Neuronal stem cell (in vitro differentiated cells): ENCODE measurements at regions not wholly inside any gene's neighbourhood (a gene's known extent, or its start where the extent isn't known, plus 50 kb on each side); places are given as distances from the start of the nearest gene placed in this dataset.

ENCODE experiments used
- DNase-seq: peaks from one replicate; pipeline ENCODE4 v3.0.0-alpha.2; 2013; ENCODE audit warnings: low spot score
- H2AFZ ChIP-seq: one replicate; pipeline ENCODE4 v1.6.1; 2013; ENCODE audit warnings: mild to moderate bottlenecking, low read length, inconsistent platforms
- H2AK5ac ChIP-seq: 2 replicates; pipeline ENCODE4 v1.6.1; 2013; ENCODE audit warnings: low read depth, mild to moderate bottlenecking, inconsistent platforms, low read length, moderate library complexity, mixed read lengths
- H2BK120ac ChIP-seq: 2 replicates; pipeline ENCODE4 v1.6.1; 2013; ENCODE audit warnings: low read depth, mild to moderate bottlenecking, inconsistent platforms, low read length, moderate library complexity, mixed read lengths
- H2BK12ac ChIP-seq: one replicate; pipeline ENCODE4 v1.6.1; 2013; ENCODE audit warnings: low read length, inconsistent platforms
- H2BK15ac ChIP-seq: 2 replicates; pipeline ENCODE4 v1.6.1; 2013; ENCODE audit warnings: mild to moderate bottlenecking, low read length, inconsistent platforms, mixed read lengths
- H2BK5ac ChIP-seq: one replicate; pipeline ENCODE4 v1.6.1; 2013; ENCODE audit warnings: inconsistent platforms, mild to moderate bottlenecking, low read length, moderate library complexity
- H3K14ac ChIP-seq: one replicate; pipeline ENCODE4 v1.6.1; 2013; ENCODE audit warnings: low read length, inconsistent platforms
- H3K18ac ChIP-seq: 2 replicates; pipeline ENCODE4 v1.6.1; 2013; ENCODE audit warnings: low read length, inconsistent platforms
- H3K23ac ChIP-seq: 2 replicates; pipeline ENCODE4 v1.6.1; 2013; ENCODE audit warnings: low read depth, mild to moderate bottlenecking, mixed read lengths, low read length, inconsistent platforms; ENCODE audit not compliant: poor library complexity
- H3K27ac ChIP-seq: replicated peaks from 3 replicates; pipeline ENCODE4 v1.5.1; 2013; ENCODE audit warnings: low read length, inconsistent platforms
- H3K27me3 ChIP-seq, 3 experiments: 2 replicates each; pipeline ENCODE4 v1.6.1; 2013; ENCODE audit warnings: low read length in 3 of 3, mild to moderate bottlenecking in 2 of 3, inconsistent platforms in 1 of 3, low read depth in 1 of 3, mixed read lengths in 1 of 3, moderate library complexity in 1 of 3; ENCODE audit not compliant: control insufficient read depth in 3 of 3, insufficient read depth in 3 of 3
- H3K36me3 ChIP-seq, 2 donors: replicated peaks in 1 of 2; 2 replicates each; pipeline ENCODE4 v1.6.1; 2013; ENCODE audit warnings: low read length in 2 of 2; ENCODE audit not compliant: control insufficient read depth in 2 of 2, insufficient read depth in 2 of 2
- H3K4ac ChIP-seq: 2 replicates; pipeline ENCODE4 v1.6.1; 2013; ENCODE audit warnings: inconsistent platforms, mild to moderate bottlenecking, low read length, moderate library complexity
- H3K4me1 ChIP-seq, 2 donors: 1 replicate in 1 of 2; 2 replicates in 1 of 2; pipeline ENCODE4 v1.6.1; 2013; ENCODE audit warnings: low read length in 2 of 2, low read depth in 1 of 2; ENCODE audit not compliant: control insufficient read depth in 2 of 2, insufficient read depth in 1 of 2
- H3K4me2 ChIP-seq: one replicate; pipeline ENCODE4 v1.6.1; 2013; ENCODE audit warnings: mild to moderate bottlenecking, low read length, inconsistent platforms; ENCODE audit not compliant: insufficient read depth, poor library complexity, severe bottlenecking
- H3K4me3 ChIP-seq, 2 donors: 2 replicates each; pipeline ENCODE4 v1.5.1; 2013; ENCODE audit warnings: low read length in 2 of 2, mild to moderate bottlenecking in 2 of 2, inconsistent platforms in 1 of 2, moderate library complexity in 1 of 2
- H3K79me1 ChIP-seq: one replicate; pipeline ENCODE4 v1.6.1; 2013; ENCODE audit warnings: low read depth, mild to moderate bottlenecking, inconsistent platforms, low read length, moderate library complexity
- H3K9ac ChIP-seq: one replicate; pipeline ENCODE4 v1.6.1; 2013; ENCODE audit warnings: mild to moderate bottlenecking, low read depth, low read length, inconsistent platforms; ENCODE audit not compliant: poor library complexity
- H3K9me3 ChIP-seq, 2 donors: replicated peaks in 1 of 2; 2 replicates each; pipeline versions ENCODE3 to v1.6.1; 2013; ENCODE audit warnings: low read length in 2 of 2, mild to moderate bottlenecking in 2 of 2, inconsistent platforms in 1 of 2, low read depth in 1 of 2, mixed read lengths in 1 of 2, moderate library complexity in 1 of 2; ENCODE audit not compliant: control insufficient read depth in 2 of 2, insufficient read depth in 1 of 2
- H4K8ac ChIP-seq: one replicate; pipeline ENCODE4 v1.6.1; 2013; ENCODE audit warnings: low read depth, mild to moderate bottlenecking, inconsistent platforms, low read length, moderate library complexity
- H4K91ac ChIP-seq: one replicate; pipeline ENCODE4 v1.6.1; 2013; ENCODE audit warnings: low read length, low read depth, mild to moderate bottlenecking, inconsistent platforms; ENCODE audit not compliant: poor library complexity
- WGBS, 2 donors: extraction: QIAGEN DNeasy Blood & Tissue Kit; methylation state at CpG; one replicate each; pipeline ENCODE4 v1.1.7; 2013; ENCODE audit warnings: missing lambda C conversion rate in 2 of 2, mixed read lengths in 1 of 2; ENCODE audit not compliant: insufficient read length in 2 of 2, insufficient replicate concordance in 1 of 2; ENCODE audit errors: extremely low coverage in 2 of 2; 5-methylcytosine and 5-hydroxymethylcytosine counted together

DNA sequence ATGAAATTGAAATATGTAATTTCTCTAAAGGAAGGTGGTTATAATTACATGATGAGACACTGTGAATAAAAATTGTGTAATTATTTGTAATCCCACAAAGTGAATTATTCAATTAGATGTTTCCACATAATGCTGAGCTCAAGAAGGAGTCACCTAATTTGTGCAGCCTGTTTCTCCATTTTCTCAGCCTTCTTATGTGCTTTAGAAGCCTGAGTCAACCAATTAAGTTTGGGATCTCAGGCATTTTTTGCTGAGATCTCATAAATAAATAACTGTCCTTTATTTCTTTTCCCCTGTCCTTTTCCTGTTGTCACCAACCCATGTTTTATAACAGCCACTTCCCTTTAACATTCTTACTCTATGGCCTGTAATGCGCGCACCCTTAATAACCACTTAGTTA, 506.5 kb upstream of the SEMA3D start:
- Histone ChIP-seq H3K27ac (no peak overlapping the region), H3K4me2 (no peak overlapping the region), H3K23ac (no peak overlapping the region), H2BK5ac (no peak overlapping the region), H2BK120ac (no peak overlapping the region), H2BK12ac (no peak overlapping the region), H3K18ac (no peak overlapping the region), H3K27me3 (no peaks in the 10 kb centered on the region), H4K91ac (no peak overlapping the region), H3K14ac (no peak overlapping the region), H3K9ac (no peak overlapping the region), H3K36me3 (no peaks in the 10 kb centered on the region), H3K9me3 (no peaks in the 10 kb centered on the region), H2AFZ (no peak overlapping the region), H3K79me1 (no peaks in the 10 kb centered on the region), H2AK5ac (no peak overlapping the region), H3K4ac (no peak overlapping the region), H2BK15ac (no peak overlapping the region), H3K4me1 (no peaks in the 10 kb centered on the region), H3K4me3 (no peak overlapping the region), H4K8ac (no peak overlapping the region)
- no peak for DNase-seq
- no CpG with 5 or more reads among the region's 2 CpGs for WGBS, 2 donors

- no peak for DNase-seq
- Histone ChIP-seq H2BK5ac (no peak overlapping the region), H3K79me1 (no peaks in the 10 kb centered on the region), H3K4me3 (no peak overlapping the region), H3K23ac (no peak overlapping the region), H3K14ac (no peak overlapping the region), H4K91ac (no peak overlapping the region), H3K4ac (no peak overlapping the region), H3K9ac (no peak overlapping the region), H2AFZ (no peak overlapping the region), H2BK120ac (no peak overlapping the region), H2BK12ac (no peak overlapping the region), H3K4me1 (no peaks in the 10 kb centered on the region), H3K27me3 (no peaks in the 10 kb centered on the region), H3K9me3 (peaks cover 8% of the 10 kb centered on the region in 2 donors), H2BK15ac (no peak overlapping the region), H3K36me3 (no peaks in the 10 kb centered on the region), H3K4me2 (no peak overlapping the region), H4K8ac (no peak overlapping the region), H3K27ac (no peak overlapping the region), H3K18ac (no peak overlapping the region), H2AK5ac (no peak overlapping the region)
- WGBS, 2 donors: no CpG with 5 or more reads among the region's 2 CpGs
Observed at GRCh38 chr7:85688712-85689111, 501.9 kb upstream of the SEMA3D start.

DNA sequence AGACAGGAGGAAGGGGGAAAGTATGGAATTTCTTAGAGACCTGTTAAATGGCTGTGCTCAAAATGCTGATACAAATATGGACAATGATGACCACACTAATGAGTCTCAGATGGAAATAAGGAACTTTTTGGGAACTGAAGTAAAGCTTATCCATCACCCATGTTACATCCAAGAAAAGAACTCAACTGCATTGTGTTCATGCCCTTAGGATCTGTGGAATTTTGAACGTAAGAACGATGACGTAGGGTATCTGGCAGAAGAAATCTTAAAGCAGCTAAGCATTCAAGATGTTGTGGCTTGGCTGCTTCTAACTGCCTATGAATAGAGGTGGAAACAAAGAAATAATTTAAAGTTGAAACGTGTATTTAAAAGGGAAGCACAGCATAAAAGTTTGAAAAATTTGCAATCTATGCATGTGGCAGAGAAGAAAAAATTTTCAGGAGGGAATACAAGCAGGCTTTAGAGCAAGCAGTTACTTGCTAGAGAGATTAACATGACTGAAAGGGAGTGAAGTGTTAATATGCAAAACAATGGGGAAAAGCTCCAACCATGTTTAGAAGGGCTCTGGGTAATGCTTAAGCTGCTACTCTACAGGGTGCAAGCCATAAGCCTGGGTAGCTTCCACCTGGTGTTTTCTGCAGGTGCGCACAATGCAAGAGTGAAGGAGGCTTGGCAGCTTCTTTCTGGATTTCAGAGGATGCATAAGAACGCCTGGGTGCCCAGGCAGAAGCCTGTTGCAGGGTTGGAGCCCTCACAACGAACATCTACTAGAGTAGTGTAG, 499.7 kb upstream of the SEMA3D start:
- Histone ChIP-seq H2BK15ac (no peak overlapping the region), H3K9me3 (peaks cover 8% of the 10 kb centered on the region in 2 donors), H3K14ac (no peak overlapping the region), H2AK5ac (no peak overlapping the region), H2AFZ (no peak overlapping the region), H2BK12ac (no peak overlapping the region), H3K79me1 (no peaks in the 10 kb centered on the region), H2BK120ac (no peak overlapping the region), H3K9ac (no peak overlapping the region), H4K8ac (no peak overlapping the region), H3K23ac (no peak overlapping the region), H3K4me1 (no peaks in the 10 kb centered on the region), H3K18ac (no peak overlapping the region), H3K27me3 (no peaks in the 10 kb centered on the region), H3K4ac (no peak overlapping the region), H4K91ac (no peak overlapping the region), H3K4me2 (no peak overlapping the region), H3K36me3 (no peaks in the 10 kb centered on the region), H2BK5ac (no peak overlapping the region), H3K27ac (no peak overlapping the region), H3K4me3 (no peak overlapping the region)
- WGBS, 2 donors: no CpG with 5 or more reads among the region's 7 CpGs
- no peak for DNase-seq

DNA sequence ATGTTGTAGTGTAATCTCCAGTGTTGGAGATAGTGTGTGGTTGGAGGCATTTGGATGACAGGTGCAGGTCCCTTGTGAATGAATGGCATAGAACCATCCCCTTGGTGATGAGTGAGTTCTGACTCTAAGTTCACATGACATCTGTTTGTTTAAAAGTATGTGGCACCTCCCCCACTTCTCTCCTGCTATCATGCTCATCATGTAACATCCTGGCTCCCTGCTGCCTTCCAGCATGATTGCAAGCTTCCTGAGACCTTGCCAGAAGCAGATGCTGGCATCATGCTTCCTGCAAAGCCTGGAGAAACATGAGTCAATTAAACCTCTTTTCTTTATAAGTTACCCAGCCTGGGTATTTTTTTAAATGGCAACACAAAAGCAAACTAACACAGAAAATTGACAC, 499.0 kb upstream of the SEMA3D start:
- no peak for DNase-seq
- H3K9ac ChIP-seq: no peak overlapping the region
- H4K8ac ChIP-seq: no peak overlapping the region
- H3K27me3 ChIP-seq: no peaks in the 10 kb centered on the region
- H3K27ac ChIP-seq: no peak overlapping the region
- H3K18ac ChIP-seq: no peak overlapping the region
- H3K9me3 ChIP-seq: peaks cover 8% of the 10 kb centered on the region in 2 donors
- no peak overlapping the region for H2BK15ac ChIP-seq
- no peak overlapping the region for H3K23ac ChIP-seq
- no peak overlapping the region for H3K4me2 ChIP-seq
- H4K91ac ChIP-seq: no peak overlapping the region
- H2BK120ac ChIP-seq: no peak overlapping the region
- no peak overlapping the region for H3K14ac ChIP-seq
- no peaks in the 10 kb centered on the region for H3K36me3 ChIP-seq
- H2BK5ac ChIP-seq: no peak overlapping the region
- H3K4me3 ChIP-seq: no peak overlapping the region
- H3K79me1 ChIP-seq: no peaks in the 10 kb centered on the region
- H3K4ac ChIP-seq: no peak overlapping the region
- H2AK5ac ChIP-seq: no peak overlapping the region
- H2AFZ ChIP-seq: no peak overlapping the region
- H2BK12ac ChIP-seq: no peak overlapping the region
- peaks cover 0 to 5% of the 10 kb centered on the region in 2 donors for H3K4me1 ChIP-seq
